ENCODE measurements at regions not wholly inside any gene's neighbourhood (a gene's known extent, or its start where the extent isn't known, plus 50 kb on each side); places are given as distances from the start of the nearest gene placed in this dataset.

- H3K9me3 Mint-ChIP-seq = no peaks in the 10 kb centered on the region
- peak; percentile 92 for DNase-seq
- peaks cover 5% of the 10 kb centered on the region for H3K27me3 Mint-ChIP-seq
- H3K4me3 Mint-ChIP-seq = peak overlapping the region; percentile 86
- H3K4me1 Mint-ChIP-seq = peaks cover 31% of the 10 kb centered on the region
- H3K27ac Mint-ChIP-seq = no peak overlapping the region
- peaks cover 9% of the 10 kb centered on the region for H3K36me3 Mint-ChIP-seq
Observed at GRCh38 chr12:107317751-107318555, 224.6 kb upstream of the CRY1 start.

GRCh38 chr12:107318556-107318805, 225.1 kb upstream of the CRY1 start:
- peaks cover 5% of the 10 kb centered on the region for H3K27me3 Mint-ChIP-seq
- peaks cover 33% of the 10 kb centered on the region for H3K4me1 Mint-ChIP-seq
- peaks cover 9% of the 10 kb centered on the region for H3K36me3 Mint-ChIP-seq
- H3K9me3 Mint-ChIP-seq = no peaks in the 10 kb centered on the region
- peak overlapping the region; percentile 50 for H3K27ac Mint-ChIP-seq
- peak overlapping the region; percentile 86 for H3K4me3 Mint-ChIP-seq
- DNase-seq = no peak

- Mint-ChIP-seq H3K4me3 (peak overlapping the region; percentile 86), H3K4me1 (peaks cover 37% of the 10 kb centered on the region), H3K27me3 (peaks cover 5% of the 10 kb centered on the region), H3K27ac (peak overlapping the region; percentile 85), H3K36me3 (peaks cover 9% of the 10 kb centered on the region), H3K9me3 (no peaks in the 10 kb centered on the region)
- DNase-seq = peak; percentile 42
Observed at GRCh38 chr12:107318806-107319532, 225.6 kb upstream of the CRY1 start.

- Mint-ChIP-seq H3K27me3 (peaks cover 5% of the 10 kb centered on the region), H3K4me3 (peak overlapping the region; percentile 98), H3K36me3 (peaks cover 9% of the 10 kb centered on the region), H3K9me3 (no peaks in the 10 kb centered on the region), H3K4me1 (peaks cover 40% of the 10 kb centered on the region), H3K27ac (peak overlapping the region; percentile 100)
- peak; percentile 40 for DNase-seq
Observed at GRCh38 chr12:107319533-107320032, 226.2 kb upstream of the CRY1 start.

- H3K4me3 Mint-ChIP-seq = peak overlapping the region; percentile 98
- peak; percentile 90 for DNase-seq
- H3K27me3 Mint-ChIP-seq = peaks cover 5% of the 10 kb centered on the region
- H3K36me3 Mint-ChIP-seq = peaks cover 9% of the 10 kb centered on the region
- H3K4me1 Mint-ChIP-seq = peaks cover 46% of the 10 kb centered on the region
- no peaks in the 10 kb centered on the region for H3K9me3 Mint-ChIP-seq
- peak overlapping the region; percentile 100 for H3K27ac Mint-ChIP-seq
Observed at GRCh38 chr12:107320033-107320928, 226.9 kb upstream of the CRY1 start.

- peak; percentile 86 for DNase-seq
- H3K4me1 Mint-ChIP-seq = peaks cover 48% of the 10 kb centered on the region
- H3K27me3 Mint-ChIP-seq = peaks cover 5% of the 10 kb centered on the region
- peak overlapping the region; percentile 100 for H3K27ac Mint-ChIP-seq
- H3K4me3 Mint-ChIP-seq = peak overlapping the region; percentile 98
- peaks cover 9% of the 10 kb centered on the region for H3K36me3 Mint-ChIP-seq
- no peaks in the 10 kb centered on the region for H3K9me3 Mint-ChIP-seq
Observed at GRCh38 chr12:107320929-107321631, 227.7 kb upstream of the CRY1 start.

GRCh38 chr12:107322063-107322462, 228.7 kb upstream of the CRY1 start:
- DNase-seq = peak; percentile 60
- Mint-ChIP-seq H3K9me3 (no peaks in the 10 kb centered on the region), H3K36me3 (peaks cover 9% of the 10 kb centered on the region), H3K4me3 (peak overlapping the region; percentile 98), H3K27ac (peak overlapping the region; percentile 100), H3K27me3 (peaks cover 5% of the 10 kb centered on the region), H3K4me1 (peaks cover 58% of the 10 kb centered on the region)

GRCh38 chr12:107325075-107325608, 231.8 kb upstream of the CRY1 start:
- H3K27me3 Mint-ChIP-seq = peaks cover 5% of the 10 kb centered on the region
- no peak for DNase-seq

GRCh38 chr12:107326237-107326636, 232.9 kb upstream of the CRY1 start:
- Mint-ChIP-seq H3K4me3 (no peak overlapping the region), H3K36me3 (peaks cover 27% of the 10 kb centered on the region)
- no peak for DNase-seq

More at GRCh38 chr12:107325075-107325608, 231.8 kb upstream of the CRY1 start:
- peaks cover 84% of the 10 kb centered on the region for H3K4me1 Mint-ChIP-seq
- no peak overlapping the region for H3K27ac Mint-ChIP-seq
- peaks cover 3% of the 10 kb centered on the region for H3K9me3 Mint-ChIP-seq
- peaks cover 21% of the 10 kb centered on the region for H3K36me3 Mint-ChIP-seq
- H3K4me3 Mint-ChIP-seq = no peak overlapping the region

GRCh38 chr12:107327651-107328182, 234.4 kb upstream of the CRY1 start:
- H3K4me1 Mint-ChIP-seq = peaks cover 87% of the 10 kb centered on the region
- peak overlapping the region; percentile 44 for H3K27ac Mint-ChIP-seq
- no peak overlapping the region for H3K4me3 Mint-ChIP-seq
- peaks cover 36% of the 10 kb centered on the region for H3K36me3 Mint-ChIP-seq
- DNase-seq = no peak
- H3K27me3 Mint-ChIP-seq = no peaks in the 10 kb centered on the region
- peaks cover 8% of the 10 kb centered on the region for H3K9me3 Mint-ChIP-seq

More at GRCh38 chr12:107326237-107326636, 232.9 kb upstream of the CRY1 start:
- H3K27me3 Mint-ChIP-seq = peaks cover under 1% of the 10 kb centered on the region
- peaks cover 87% of the 10 kb centered on the region for H3K4me1 Mint-ChIP-seq
- peaks cover 7% of the 10 kb centered on the region for H3K9me3 Mint-ChIP-seq
- H3K27ac Mint-ChIP-seq = no peak overlapping the region

GRCh38 chr12:107328442-107329133, 235.2 kb upstream of the CRY1 start:
- Mint-ChIP-seq H3K27me3 (no peaks in the 10 kb centered on the region), H3K27ac (peak overlapping the region; percentile 74), H3K4me1 (peaks cover 86% of the 10 kb centered on the region), H3K9me3 (peaks cover 8% of the 10 kb centered on the region), H3K36me3 (peaks cover 36% of the 10 kb centered on the region), H3K4me3 (no peak overlapping the region)
- peak; percentile 52 for DNase-seq

GRCh38 chr12:107329569-107330324, 236.4 kb upstream of the CRY1 start:
- Mint-ChIP-seq H3K9me3 (peaks cover 8% of the 10 kb centered on the region), H3K36me3 (peaks cover 46% of the 10 kb centered on the region), H3K27me3 (no peaks in the 10 kb centered on the region), H3K4me1 (peaks cover 82% of the 10 kb centered on the region), H3K27ac (peak overlapping the region; percentile 78), H3K4me3 (peak overlapping the region; percentile 30)
- no peak for DNase-seq
